GM12878 (cell line): ENCODE measurements at regions not wholly inside any gene's neighbourhood (a gene's known extent, or its start where the extent isn't known, plus 50 kb on each side); places are given as distances from the start of the nearest gene placed in this dataset.

Source experiments
- EP300 ChIP-seq, 2 experiments: fragments of 150-350 bp in 1 of 2; IDR thresholded peaks; 2 replicates each; pipeline ENCODE4 v1.6.1; 2011 to 2012; ENCODE audit warnings: low read depth in 2 of 2, low read length in 2 of 2, borderline replicate concordance in 1 of 2, improper control_type of control experiment in 1 of 2, inconsistent platforms in 1 of 2; ENCODE audit not compliant: control insufficient read depth in 1 of 2
- EZH2 ChIP-seq: IDR thresholded peaks from 2 replicates; pipeline ENCODE4 v1.6.1; 2012; ENCODE audit warnings: low read depth, mild to moderate bottlenecking, control low read depth, inconsistent platforms, low read length, borderline replicate concordance; ENCODE audit not compliant: control insufficient read depth
- MXI1 ChIP-seq: fragments of 150-350 bp; IDR thresholded peaks from 2 replicates; pipeline ENCODE4 v1.6.1; 2011; ENCODE audit warnings: low read depth, mild to moderate bottlenecking, inconsistent platforms, low read length, improper control_type of control experiment
- NFYB ChIP-seq: IDR thresholded peaks from 2 replicates; pipeline ENCODE4 v1.6.1; 2011; ENCODE audit warnings: low read depth, mild to moderate bottlenecking, low read length, improper control_type of control experiment, moderate library complexity; ENCODE audit not compliant: insufficient read depth
- NKRF ChIP-seq: fragments of 450-650 bp; conservative IDR thresholded peaks from 2 replicates; pipeline ENCODE4 v1.6.1; 2017; ENCODE audit warnings: mild to moderate bottlenecking, moderate library complexity
- RAD21 ChIP-seq: IDR thresholded peaks from 2 replicates; pipeline ENCODE4 v1.6.1; 2011; ENCODE audit warnings: mild to moderate bottlenecking, low read depth, low read length, moderate library complexity; ENCODE audit not compliant: insufficient read depth
- YY1 ChIP-seq: IDR thresholded peaks from 2 replicates; pipeline ENCODE4 v1.6.1; 2011; ENCODE audit warnings: low read depth, mild to moderate bottlenecking, low read length
- TF ChIP-seq, protein P1 (sequence below), 3 experiments: IDR thresholded peaks in 2 of 3; conservative IDR thresholded peaks in 1 of 3; 2 replicates each; pipeline ENCODE4 v1.5.1; 2011; ENCODE audit warnings: low read depth in 3 of 3, low read length in 3 of 3, mild to moderate bottlenecking in 3 of 3, control low read depth in 2 of 3, moderate library complexity in 2 of 3, inconsistent platforms in 1 of 3, mixed read lengths in 1 of 3; ENCODE audit not compliant: control insufficient read depth in 2 of 3, insufficient read depth in 1 of 3; ENCODE audit errors: extremely low read depth in 1 of 3
- TF ChIP-seq, protein P2 (sequence below): fragments of 450-650 bp; formaldehyde crosslinking; IDR thresholded peaks from 2 replicates; pipeline ENCODE4 v1.4.0; 2020; ENCODE audit warnings: mild to moderate bottlenecking, moderate library complexity

GRCh38 chr14:25750436-25750835 is 700.5 kb upstream of the STXBP6 start:
- TF ChIP-seq, protein P1, sequence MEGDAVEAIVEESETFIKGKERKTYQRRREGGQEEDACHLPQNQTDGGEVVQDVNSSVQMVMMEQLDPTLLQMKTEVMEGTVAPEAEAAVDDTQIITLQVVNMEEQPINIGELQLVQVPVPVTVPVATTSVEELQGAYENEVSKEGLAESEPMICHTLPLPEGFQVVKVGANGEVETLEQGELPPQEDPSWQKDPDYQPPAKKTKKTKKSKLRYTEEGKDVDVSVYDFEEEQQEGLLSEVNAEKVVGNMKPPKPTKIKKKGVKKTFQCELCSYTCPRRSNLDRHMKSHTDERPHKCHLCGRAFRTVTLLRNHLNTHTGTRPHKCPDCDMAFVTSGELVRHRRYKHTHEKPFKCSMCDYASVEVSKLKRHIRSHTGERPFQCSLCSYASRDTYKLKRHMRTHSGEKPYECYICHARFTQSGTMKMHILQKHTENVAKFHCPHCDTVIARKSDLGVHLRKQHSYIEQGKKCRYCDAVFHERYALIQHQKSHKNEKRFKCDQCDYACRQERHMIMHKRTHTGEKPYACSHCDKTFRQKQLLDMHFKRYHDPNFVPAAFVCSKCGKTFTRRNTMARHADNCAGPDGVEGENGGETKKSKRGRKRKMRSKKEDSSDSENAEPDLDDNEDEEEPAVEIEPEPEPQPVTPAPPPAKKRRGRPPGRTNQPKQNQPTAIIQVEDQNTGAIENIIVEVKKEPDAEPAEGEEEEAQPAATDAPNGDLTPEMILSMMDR (IDR thresholded peaks at IDR 0.05 in 2 of 3, conservative IDR thresholded peaks at IDR 0.05 in 1 of 3; ENCODE audit: control insufficient read depth in 2 of 3, extremely low read depth in 1 of 3, insufficient read depth in 1 of 3, low read depth in 3 of 3, low read length in 3 of 3), result no peak
- TF ChIP-seq RAD21, result no peak
- no peak for TF ChIP-seq EP300 (IDR thresholded peaks at IDR 0.05; ENCODE audit: borderline replicate concordance in 1 of 2, control insufficient read depth in 1 of 2, low read depth in 2 of 2, low read length in 2 of 2)
- TF ChIP-seq YY1, result no peak
- TF ChIP-seq NKRF, result no peak
- TF ChIP-seq MXI1, result no peak
- TF ChIP-seq EZH2, result no peak
- TF ChIP-seq NFYB, result no peak
- TF ChIP-seq, protein P2, sequence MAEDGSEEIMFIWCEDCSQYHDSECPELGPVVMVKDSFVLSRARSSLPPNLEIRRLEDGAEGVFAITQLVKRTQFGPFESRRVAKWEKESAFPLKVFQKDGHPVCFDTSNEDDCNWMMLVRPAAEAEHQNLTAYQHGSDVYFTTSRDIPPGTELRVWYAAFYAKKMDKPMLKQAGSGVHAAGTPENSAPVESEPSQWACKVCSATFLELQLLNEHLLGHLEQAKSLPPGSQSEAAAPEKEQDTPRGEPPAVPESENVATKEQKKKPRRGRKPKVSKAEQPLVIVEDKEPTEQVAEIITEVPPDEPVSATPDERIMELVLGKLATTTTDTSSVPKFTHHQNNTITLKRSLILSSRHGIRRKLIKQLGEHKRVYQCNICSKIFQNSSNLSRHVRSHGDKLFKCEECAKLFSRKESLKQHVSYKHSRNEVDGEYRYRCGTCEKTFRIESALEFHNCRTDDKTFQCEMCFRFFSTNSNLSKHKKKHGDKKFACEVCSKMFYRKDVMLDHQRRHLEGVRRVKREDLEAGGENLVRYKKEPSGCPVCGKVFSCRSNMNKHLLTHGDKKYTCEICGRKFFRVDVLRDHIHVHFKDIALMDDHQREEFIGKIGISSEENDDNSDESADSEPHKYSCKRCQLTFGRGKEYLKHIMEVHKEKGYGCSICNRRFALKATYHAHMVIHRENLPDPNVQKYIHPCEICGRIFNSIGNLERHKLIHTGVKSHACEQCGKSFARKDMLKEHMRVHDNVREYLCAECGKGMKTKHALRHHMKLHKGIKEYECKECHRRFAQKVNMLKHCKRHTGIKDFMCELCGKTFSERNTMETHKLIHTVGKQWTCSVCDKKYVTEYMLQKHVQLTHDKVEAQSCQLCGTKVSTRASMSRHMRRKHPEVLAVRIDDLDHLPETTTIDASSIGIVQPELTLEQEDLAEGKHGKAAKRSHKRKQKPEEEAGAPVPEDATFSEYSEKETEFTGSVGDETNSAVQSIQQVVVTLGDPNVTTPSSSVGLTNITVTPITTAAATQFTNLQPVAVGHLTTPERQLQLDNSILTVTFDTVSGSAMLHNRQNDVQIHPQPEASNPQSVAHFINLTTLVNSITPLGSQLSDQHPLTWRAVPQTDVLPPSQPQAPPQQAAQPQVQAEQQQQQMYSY (CRISPR knock-in tag), result no peak
